ENCODE measurements at regions not wholly inside any gene's neighbourhood (a gene's known extent, or its start where the extent isn't known, plus 50 kb on each side); places are given as distances from the start of the nearest gene placed in this dataset.

- TF ChIP-seq MAFK (IDR thresholded peaks at IDR 0.05; ENCODE audit: partially characterized antibody) (no peak), POLR2A (IDR thresholded peaks at IDR 0.05; ENCODE audit: low read length) (no peak), CTCF (IDR thresholded peaks at IDR 0.05) (no peak), JUN (IDR thresholded peaks at IDR 0.05) (no peak), HEYL (CRISPR knock-in tag; IDR thresholded peaks at IDR 0.05) (no peak), REST (IDR thresholded peaks at IDR 0.05) (no peak), FOSB (CRISPR knock-in tag; IDR thresholded peaks at IDR 0.05) (no peak)
Measured at GRCh38 chr6:33931799-33932198, 128.0 kb upstream of the MLN start.

Measured in A549 (cell line).